Hippocampal formation (tissue), 2 donors: ENCODE measurements at regions not wholly inside any gene's neighbourhood (a gene's known extent, or its start where the extent isn't known, plus 50 kb on each side); places are given as distances from the start of the nearest gene placed in this dataset.

Source experiments
- DNase-seq, 2 donors: peaks; one replicate each; lab custom pipeline; 2025; lab: John Stamatoyannopoulos, UW

- DNase-seq: no peak
Observed at GRCh38 chr18:59961070-59961469, 61.3 kb downstream of the PMAIP1 start.

- no peak for DNase-seq
Observed at GRCh38 chr18:59960272-59960671, 60.5 kb downstream of the PMAIP1 start.

GRCh38 chr18:59959606-59960005, 59.8 kb downstream of the PMAIP1 start:
- no peak for DNase-seq

GRCh38 chr18:59959073-59959472, 59.3 kb downstream of the PMAIP1 start:
- no peak for DNase-seq

GRCh38 chr18:59957957-59958356, 58.2 kb downstream of the PMAIP1 start:
- DNase-seq: no peak

GRCh38 chr18:59954755-59955156, 55.0 kb downstream of the PMAIP1 start:
- DNase-seq: no peak

- DNase-seq: no peak
Observed at GRCh38 chr18:59954241-59954640, 54.4 kb downstream of the PMAIP1 start.
